ENCODE measurements at regions not wholly inside any gene's neighbourhood (a gene's known extent, or its start where the extent isn't known, plus 50 kb on each side); places are given as distances from the start of the nearest gene placed in this dataset.

DNA sequence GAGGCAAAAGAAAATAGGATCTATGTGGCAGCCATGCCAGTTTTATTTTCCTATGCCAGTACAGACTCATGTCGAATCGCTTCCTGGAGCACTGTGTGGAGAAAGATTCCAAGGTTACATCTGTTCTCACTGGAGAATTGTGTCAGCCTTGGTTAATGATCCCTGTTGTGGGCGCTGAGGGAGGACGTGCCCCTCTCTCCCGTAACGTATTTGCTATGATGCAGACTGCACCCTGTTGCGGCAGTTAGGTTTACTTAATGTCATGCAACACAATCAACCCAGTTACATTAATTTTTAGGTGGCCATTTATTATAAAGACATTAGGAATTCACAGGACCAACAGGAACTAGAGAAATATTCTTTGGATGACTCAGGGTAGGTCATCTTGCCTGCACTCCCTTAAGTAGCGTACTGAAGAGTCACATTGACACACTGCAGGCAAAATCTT, 892.9 kb downstream of the EFNB2 start:
- TF ChIP-seq, protein P1, sequence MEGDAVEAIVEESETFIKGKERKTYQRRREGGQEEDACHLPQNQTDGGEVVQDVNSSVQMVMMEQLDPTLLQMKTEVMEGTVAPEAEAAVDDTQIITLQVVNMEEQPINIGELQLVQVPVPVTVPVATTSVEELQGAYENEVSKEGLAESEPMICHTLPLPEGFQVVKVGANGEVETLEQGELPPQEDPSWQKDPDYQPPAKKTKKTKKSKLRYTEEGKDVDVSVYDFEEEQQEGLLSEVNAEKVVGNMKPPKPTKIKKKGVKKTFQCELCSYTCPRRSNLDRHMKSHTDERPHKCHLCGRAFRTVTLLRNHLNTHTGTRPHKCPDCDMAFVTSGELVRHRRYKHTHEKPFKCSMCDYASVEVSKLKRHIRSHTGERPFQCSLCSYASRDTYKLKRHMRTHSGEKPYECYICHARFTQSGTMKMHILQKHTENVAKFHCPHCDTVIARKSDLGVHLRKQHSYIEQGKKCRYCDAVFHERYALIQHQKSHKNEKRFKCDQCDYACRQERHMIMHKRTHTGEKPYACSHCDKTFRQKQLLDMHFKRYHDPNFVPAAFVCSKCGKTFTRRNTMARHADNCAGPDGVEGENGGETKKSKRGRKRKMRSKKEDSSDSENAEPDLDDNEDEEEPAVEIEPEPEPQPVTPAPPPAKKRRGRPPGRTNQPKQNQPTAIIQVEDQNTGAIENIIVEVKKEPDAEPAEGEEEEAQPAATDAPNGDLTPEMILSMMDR (IDR thresholded peaks at IDR 0.05; ENCODE audit: low read depth, low read length, missing control alignments), result no peak
- no peaks in the 10 kb centered on the region for H3K27me3 ChIP-seq (replicated peaks)
- H3K4me3 ChIP-seq (ENCODE audit: low read depth, low read length), result peak overlapping the region; percentile 36
- in situ Hi-C loops (cut with HindIII; ENCODE audit: low pct_ligation_motif_present, low sequenced_read_pairs), result no loop called here
- H3K36me3 ChIP-seq (replicated peaks), result no peaks in the 10 kb centered on the region
- peak overlapping the region; percentile 74 for H3K27ac ChIP-seq
- peak; percentile 46 for DNase-seq

DNA sequence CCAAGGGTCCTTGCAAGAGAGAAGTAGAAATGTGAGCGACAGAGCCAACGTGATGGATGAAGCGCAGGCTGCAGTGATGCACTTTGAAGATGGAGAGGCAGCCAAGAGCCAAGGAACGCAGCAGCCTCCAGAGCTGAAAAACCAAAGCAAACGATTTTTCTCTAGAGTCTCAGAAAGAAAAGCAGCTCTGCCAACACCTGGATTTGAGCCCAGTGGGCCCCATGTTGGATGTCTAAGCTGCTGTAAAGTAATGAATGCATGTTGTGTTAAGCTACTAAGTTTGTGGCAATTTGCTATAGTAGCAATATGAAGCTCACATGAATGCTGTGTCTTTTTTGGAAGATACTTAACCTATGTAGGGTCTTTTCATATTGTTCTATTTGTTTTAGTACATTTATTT, 894.3 kb downstream of the EFNB2 start:
- Histone ChIP-seq H3K4me3 (ENCODE audit: low read depth, low read length) (no peak overlapping the region), H3K27me3 (replicated peaks) (no peaks in the 10 kb centered on the region), H3K36me3 (replicated peaks) (no peaks in the 10 kb centered on the region), H3K27ac (no peak overlapping the region)
- no peak for DNase-seq
- in situ Hi-C loops (cut with HindIII; ENCODE audit: low pct_ligation_motif_present, low sequenced_read_pairs), result no loop called here
- TF ChIP-seq, protein P1 (IDR thresholded peaks at IDR 0.05; ENCODE audit: low read depth, low read length, missing control alignments), result no peak

DNA sequence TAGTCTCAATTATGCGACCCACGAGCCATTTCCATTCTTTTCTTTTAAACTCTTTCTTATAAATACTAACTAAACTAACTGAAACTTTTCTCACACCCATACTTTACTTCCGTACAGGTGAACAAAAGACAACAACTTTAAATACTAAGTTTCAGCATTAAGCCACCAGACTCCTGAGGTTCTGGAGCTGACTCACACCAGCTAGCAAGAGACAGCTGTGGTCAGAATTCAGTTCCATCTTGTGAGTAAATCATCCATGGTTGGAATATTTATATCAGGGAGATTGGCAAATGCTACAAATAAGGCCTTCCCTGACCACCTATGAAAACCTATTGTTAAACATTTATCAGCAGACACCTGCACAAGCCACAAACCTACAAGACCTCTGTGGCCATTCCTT, 897.0 kb downstream of the EFNB2 start:
- TF ChIP-seq, protein P1 (IDR thresholded peaks at IDR 0.05; ENCODE audit: low read depth, low read length, missing control alignments), result no peak
- Histone ChIP-seq H3K27me3 (replicated peaks) (no peaks in the 10 kb centered on the region), H3K4me3 (ENCODE audit: low read depth, low read length) (no peak overlapping the region), H3K27ac (no peak overlapping the region), H3K36me3 (replicated peaks) (no peaks in the 10 kb centered on the region)
- in situ Hi-C loops (cut with HindIII; ENCODE audit: low pct_ligation_motif_present, low sequenced_read_pairs), result no loop called here
- DNase-seq, result peak; percentile 32

DNA sequence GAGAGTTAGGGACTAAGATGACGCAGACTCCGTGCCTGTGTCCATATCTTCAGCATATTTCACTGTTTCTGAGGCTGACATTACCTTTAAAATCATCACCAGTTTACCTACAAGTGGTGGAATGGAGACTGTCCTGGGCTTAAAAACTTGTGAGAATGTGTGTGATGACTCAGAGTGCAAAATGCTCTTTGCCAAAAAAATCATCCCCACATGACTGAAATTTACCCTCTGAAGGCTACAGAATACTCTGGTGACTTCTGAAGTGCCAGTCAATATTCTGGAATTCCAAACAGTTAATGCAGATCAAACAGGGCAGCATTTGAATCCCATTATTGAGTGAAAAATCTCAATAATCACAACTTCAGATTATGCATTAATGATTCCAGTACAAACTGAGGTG, 901.4 kb downstream of the EFNB2 start:
- Histone ChIP-seq H3K27me3 (replicated peaks) (no peaks in the 10 kb centered on the region), H3K36me3 (replicated peaks) (no peaks in the 10 kb centered on the region), H3K27ac (no peak overlapping the region), H3K4me3 (ENCODE audit: low read depth, low read length) (no peak overlapping the region)
- TF ChIP-seq, protein P1 (IDR thresholded peaks at IDR 0.05; ENCODE audit: low read depth, low read length, missing control alignments), result no peak
- in situ Hi-C loops (cut with HindIII; ENCODE audit: low pct_ligation_motif_present, low sequenced_read_pairs), result no loop called here
- peak; percentile 21 for DNase-seq

DNA sequence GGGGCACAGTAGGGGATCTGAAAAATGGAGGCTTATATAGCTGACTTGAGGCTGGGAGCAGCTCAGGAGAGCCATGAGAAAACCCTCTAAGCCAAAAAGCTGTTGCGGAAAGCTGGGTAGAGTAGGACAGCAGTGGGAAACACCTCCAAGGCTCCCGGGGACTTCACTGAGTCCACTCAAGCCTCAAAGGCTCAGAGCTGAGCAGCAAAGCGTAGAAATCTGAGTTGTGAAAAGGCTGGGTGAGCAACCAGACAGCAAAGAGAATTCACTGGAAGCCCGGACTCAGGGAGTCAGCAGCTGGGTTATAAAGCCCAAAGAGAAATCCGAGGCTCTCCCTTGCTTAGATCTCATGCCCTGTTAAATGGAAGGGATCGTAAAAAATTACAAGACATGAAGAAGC, 905.0 kb downstream of the EFNB2 start:
- in situ Hi-C loops (cut with HindIII; ENCODE audit: low pct_ligation_motif_present, low sequenced_read_pairs), result no loop called here
- DNase-seq, result no peak
- H3K27ac ChIP-seq, result no peak overlapping the region
- H3K4me3 ChIP-seq (ENCODE audit: low read depth, low read length), result no peak overlapping the region
- no peaks in the 10 kb centered on the region for H3K36me3 ChIP-seq (replicated peaks)
- no peaks in the 10 kb centered on the region for H3K27me3 ChIP-seq (replicated peaks)
- TF ChIP-seq, protein P1 (IDR thresholded peaks at IDR 0.05; ENCODE audit: low read depth, low read length, missing control alignments), result no peak

DNA sequence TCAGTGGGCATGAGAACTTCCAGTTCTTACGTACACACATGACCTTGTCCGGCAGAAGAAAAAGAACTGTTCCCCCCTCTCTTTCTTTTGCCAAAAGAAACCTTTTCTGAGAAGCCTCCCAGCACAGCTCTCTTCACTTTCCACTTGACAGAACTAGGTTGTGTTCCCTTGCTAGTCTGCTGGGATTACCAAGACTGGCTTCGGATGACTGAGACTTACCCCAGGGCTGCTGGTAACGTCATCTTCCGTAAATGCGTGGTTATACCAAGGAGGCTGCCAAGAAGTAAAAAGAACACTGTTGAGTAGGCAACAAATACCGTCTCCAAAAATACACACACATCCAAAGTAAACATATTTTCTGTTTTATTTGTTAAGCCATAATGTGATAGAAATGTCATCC, 908.2 kb downstream of the EFNB2 start:
- Histone ChIP-seq H3K4me3 (ENCODE audit: low read depth, low read length) (no peak overlapping the region), H3K27ac (no peak overlapping the region), H3K36me3 (replicated peaks) (no peaks in the 10 kb centered on the region), H3K27me3 (replicated peaks) (no peaks in the 10 kb centered on the region)
- TF ChIP-seq, protein P1 (IDR thresholded peaks at IDR 0.05; ENCODE audit: low read depth, low read length, missing control alignments), result no peak
- in situ Hi-C loops (cut with HindIII; ENCODE audit: low pct_ligation_motif_present, low sequenced_read_pairs), result no loop called here
- peak; percentile 26 for DNase-seq

Data from brain microvascular endothelial cell (primary cell).